Endothelial cell of umbilical vein (primary cell): ENCODE measurements at regions not wholly inside any gene's neighbourhood (a gene's known extent, or its start where the extent isn't known, plus 50 kb on each side); places are given as distances from the start of the nearest gene placed in this dataset.

Source experiments
- BruUV-seq: library from RNA; stranded (reverse); fragments of 400-500 nt; replicated peaks from 2 replicates; lab custom pipeline; 2021; lab: Mats Ljungman, UMichigan
- CTCF ChIA-PET: fragments of 300-600, 350-600 bp; sonication (Branson Sonifier 250); formaldehyde crosslinking; loops from one replicate; lab custom pipeline; 2021; ENCODE audit warnings: antibody characterized with exemption, inconsistent platforms; lab: Charles Lee
- POLR2A ChIA-PET: fragments of 300-600, 350-600 bp; sonication (Branson Sonifier 250); formaldehyde crosslinking; loops from one replicate; lab custom pipeline; 2021; ENCODE audit warnings: antibody characterized with exemption, inconsistent platforms; lab: Charles Lee
- DNase-seq: peaks from one replicate; pipeline ENCODE4 v3.0.0-alpha.2; 2011; ENCODE audit warnings: low read depth, low spot score
- FAIRE-seq: peaks from 2 replicates; lab custom pipeline; 2011; peaks lifted over from hg19 to GRCh38; lab: Jason Lieb, UNC
- H2AFZ ChIP-seq: 2 replicates; pipeline ENCODE4 v1.6.0; 2012; ENCODE audit warnings: low read depth, low read length, control low read depth, inconsistent platforms
- H3K27ac ChIP-seq: 2 replicates; pipeline ENCODE4 v1.5.1; 2011; ENCODE audit warnings: low read depth, mild to moderate bottlenecking, control low read depth, low read length, moderate library complexity; ENCODE audit not compliant: insufficient read depth
- H3K27me3 ChIP-seq, 2 experiments: 2 replicates each; pipeline versions ENCODE4 v1.6.0 to v1.6.1; 2011; ENCODE audit warnings: low read length in 2 of 2, mixed read lengths in 1 of 2; ENCODE audit not compliant: control insufficient read depth in 2 of 2, insufficient read depth in 2 of 2
- H3K36me3 ChIP-seq, 2 experiments: 2 replicates in 1 of 2; 3 replicates in 1 of 2; pipeline ENCODE4 v1.5.1; 2011; ENCODE audit warnings: low read length in 2 of 2, mild to moderate bottlenecking in 1 of 2, moderate library complexity in 1 of 2; ENCODE audit not compliant: control insufficient read depth in 2 of 2, insufficient read depth in 2 of 2; ENCODE audit errors: extremely low read depth in 1 of 2
- H3K4me1 ChIP-seq: 3 replicates; pipeline ENCODE4 v1.5.1; 2011; ENCODE audit warnings: mild to moderate bottlenecking, low read length; ENCODE audit not compliant: control insufficient read depth, insufficient read depth; ENCODE audit errors: extremely low read depth
- H3K4me2 ChIP-seq: 2 replicates; pipeline ENCODE4 v1.6.1; 2011; ENCODE audit warnings: low read length, control low read depth, mixed read lengths; ENCODE audit not compliant: insufficient read depth
- H3K4me3 ChIP-seq, 3 experiments: fragments of 200-600 bp in 1 of 3; sonication (generic), shearing (Covaris generic) in 1 of 3; replicated peaks in 1 of 3; 2 replicates each; pipeline ENCODE4 v1.5.1; 2011 to 2016; ENCODE audit warnings: control low read depth in 3 of 3, low read length in 3 of 3, mild to moderate bottlenecking in 2 of 3, inconsistent platforms in 1 of 3, low read depth in 1 of 3, moderate library complexity in 1 of 3; ENCODE audit not compliant: insufficient read depth in 1 of 3
- H3K79me2 ChIP-seq: 2 replicates; pipeline ENCODE4 v1.6.0; 2012; ENCODE audit warnings: low read length, inconsistent platforms; ENCODE audit not compliant: control insufficient read depth, insufficient read depth
- H3K9ac ChIP-seq: replicated peaks from 2 replicates; pipeline ENCODE3; 2011; ENCODE audit warnings: low read length, control low read depth; ENCODE audit not compliant: insufficient read depth; ENCODE audit errors: extremely low read depth
- H3K9me1 ChIP-seq: replicated peaks from 3 replicates; pipeline ENCODE4 v1.6.0; 2011; ENCODE audit warnings: mild to moderate bottlenecking, low read length; ENCODE audit not compliant: control insufficient read depth, insufficient read depth; ENCODE audit errors: extremely low read depth
- H3K9me3 ChIP-seq: replicated peaks from 2 replicates; pipeline ENCODE4 v1.5.1; 2012; ENCODE audit warnings: low read length, inconsistent platforms; ENCODE audit not compliant: control insufficient read depth, insufficient read depth
- H4K20me1 ChIP-seq: replicated peaks from 2 replicates; pipeline ENCODE3; 2011; ENCODE audit warnings: mild to moderate bottlenecking, low read length; ENCODE audit not compliant: control insufficient read depth, insufficient read depth; ENCODE audit errors: extremely low read depth
- CTCF ChIP-seq, 2 donors: IDR thresholded peaks; 1 replicate in 1 of 2; 2 replicates in 1 of 2; pipeline ENCODE4 v1.5.1; 2011; ENCODE audit warnings: low read length in 2 of 2, mild to moderate bottlenecking in 2 of 2, moderate library complexity in 2 of 2, control low read depth in 1 of 2, inconsistent platforms in 1 of 2, low read depth in 1 of 2; ENCODE audit not compliant: insufficient read depth in 1 of 2; ENCODE audit errors: extremely low read depth in 1 of 2
- EZH2 ChIP-seq: IDR thresholded peaks from 2 replicates; pipeline ENCODE4 v1.6.1; 2012; ENCODE audit warnings: borderline replicate concordance, low read depth, mild to moderate bottlenecking, moderate library complexity, low read length, inconsistent platforms; ENCODE audit not compliant: severe bottlenecking
- GATA2 ChIP-seq: IDR thresholded peaks from 2 replicates; pipeline ENCODE4 v1.7.0; 2011; ENCODE audit warnings: low read depth, mild to moderate bottlenecking, moderate library complexity, mixed read lengths, low read length; ENCODE audit not compliant: insufficient read length, insufficient read depth
- JUN ChIP-seq: IDR thresholded peaks from 2 replicates; pipeline ENCODE4 v1.6.1; 2011; ENCODE audit warnings: borderline replicate concordance, low read depth; ENCODE audit not compliant: insufficient read length, insufficient read depth
- MAX ChIP-seq: IDR thresholded peaks from 2 replicates; pipeline ENCODE4 v1.6.1; 2011; ENCODE audit not compliant: insufficient read depth, insufficient read length
- dilution Hi-C: fragments of 300-500 bp; cut with MboI; formaldehyde crosslinking; loops from one replicate; pipeline ENCODE4 v1.15.0; 2019; ENCODE audit warnings: low sequenced_read_pairs; ENCODE audit not compliant: extremely low pct_ligation_motif_present
- intact Hi-C: fragments of 100-400 bp; cut with micrococcal nuclease; formaldehyde crosslinking; loops from one replicate; pipeline ENCODE4 v1.10.0; 2022

- no peak for DNase-seq
- Histone ChIP-seq H3K36me3 (no peaks in the 10 kb centered on the region), H2AFZ (no peak overlapping the region), H3K9me3 (no peaks in the 10 kb centered on the region), H3K79me2 (no peaks in the 10 kb centered on the region), H4K20me1 (no peaks in the 10 kb centered on the region), H3K4me1 (no peaks in the 10 kb centered on the region), H3K4me3 (no peak overlapping the region), H3K27ac (no peak overlapping the region), H3K4me2 (no peak overlapping the region), H3K9ac (no peak overlapping the region), H3K27me3 (no peaks in the 10 kb centered on the region), H3K9me1 (no peaks in the 10 kb centered on the region)
- no TSS peak for BruUV-seq
- dilution Hi-C loops: no loop called here
- POLR2A ChIA-PET: no interaction called here
- TF ChIP-seq JUN (no peak), CTCF (IDR thresholded peaks at IDR 0.05; ENCODE audit: extremely low read depth in 1 of 2, insufficient read depth in 1 of 2, low read depth in 1 of 2, low read length in 2 of 2) (no peak), EZH2 (no peak), GATA2 (no peak), MAX (no peak)
- no peak for FAIRE-seq
- CTCF ChIA-PET: no interaction called here
- intact Hi-C loops: no loop called here
Observed at GRCh38 chr9:100652850-100653249, 75.0 kb downstream of the CAVIN4 start.
